Esophagus squamous epithelium (tissue), 5 donors: ENCODE measurements at regions not wholly inside any gene's neighbourhood (a gene's known extent, or its start where the extent isn't known, plus 50 kb on each side); places are given as distances from the start of the nearest gene placed in this dataset.

Experiments used
- DNase-seq: peaks from one replicate; lab custom pipeline; 2025; lab: John Stamatoyannopoulos, UW
- H3K27ac ChIP-seq, 4 donors: fragments of 200-600 bp; sonication (generic); one replicate each; pipeline ENCODE4 v1.5.1; 2016 to 2019; ENCODE audit warnings: mild to moderate bottlenecking in 1 of 4
- H3K27me3 ChIP-seq, 4 donors: fragments of 200-600 bp; sonication (generic); 1 replicate in 3 of 4; 2 replicates in 1 of 4; pipeline versions ENCODE4 v1.5.1 to v1.6.0; 2017 to 2021; ENCODE audit warnings: antibody characterized with exemption in 1 of 4
- H3K36me3 ChIP-seq, 3 donors: fragments of 200-600 bp; sonication (generic); one replicate each; pipeline ENCODE4 v1.5.1; 2016 to 2019
- H3K4me1 ChIP-seq, 3 donors: fragments of 200-600 bp; sonication (generic); one replicate each; pipeline ENCODE4 v1.5.1; 2017 to 2019
- H3K4me3 ChIP-seq, 4 donors: fragments of 200-600 bp; sonication (generic); 1 replicate in 3 of 4; 2 replicates in 1 of 4; pipeline ENCODE4 v1.5.1; 2016 to 2019; ENCODE audit warnings: mild to moderate bottlenecking in 2 of 4, moderate library complexity in 1 of 4
- H3K9me3 ChIP-seq, 3 donors: fragments of 200-600 bp; sonication (generic); one replicate each; pipeline ENCODE4 v1.5.1; 2016 to 2019
- CTCF ChIP-seq, 6 experiments: fragments of 450-650 bp in 4 of 6; fragments of 200-600 bp in 2 of 6; sonication (generic) in 2 of 6; IDR thresholded peaks; one replicate each; pipeline ENCODE4 v1.5.1; 2016 to 2019; ENCODE audit warnings: antibody characterized with exemption in 6 of 6, mild to moderate bottlenecking in 4 of 6, moderate library complexity in 4 of 6
- POLR2A ChIP-seq, 4 donors: fragments of 450-650 bp; IDR thresholded peaks; one replicate each; pipeline ENCODE4 v1.6.1; 2017; ENCODE audit warnings: antibody characterized with exemption in 4 of 4, mild to moderate bottlenecking in 4 of 4, moderate library complexity in 3 of 4
- WGBS, 2 donors: methylation state at CpG; one replicate each; pipeline ENCODE4 v1.1.5; 2018; 5-methylcytosine and 5-hydroxymethylcytosine counted together
- intact Hi-C: fragments of 100-400 bp; cut with DNase I; formaldehyde crosslinking; loops from one replicate; pipeline ENCODE4 v1.15.0; 2022
- donor health status: DM: yes; HTN: yes; CAD: no.

DNA sequence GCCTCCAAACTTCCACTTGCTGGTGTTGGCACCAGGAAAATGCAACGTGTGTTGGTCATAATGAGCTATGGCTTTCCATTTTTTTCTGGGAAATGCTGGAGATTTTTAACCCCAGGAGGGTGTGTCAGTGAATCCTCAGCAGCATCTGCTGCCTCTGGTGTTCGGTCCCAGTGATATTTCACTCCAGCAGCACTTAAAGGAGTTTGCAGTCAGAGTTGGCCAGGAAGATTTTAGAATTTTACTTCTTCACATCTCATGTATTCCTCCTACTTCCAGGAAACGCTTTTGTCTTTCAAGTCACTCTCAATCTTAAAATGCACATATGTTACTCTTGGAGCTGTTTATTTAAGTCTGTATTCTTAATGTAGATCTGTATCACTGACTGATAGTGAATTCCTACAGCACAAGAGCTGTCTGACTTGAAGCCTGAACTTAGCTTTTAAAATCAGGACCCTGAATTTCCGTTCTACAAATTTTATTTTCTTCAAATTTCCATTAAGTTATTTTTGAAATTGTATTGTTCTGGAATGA, 903.4 kb upstream of the SLC10A2 start:
- TF ChIP-seq POLR2A (IDR thresholded peaks at IDR 0.05) (no peak), CTCF (IDR thresholded peaks at IDR 0.05) (no peak)
- 59 to 74% methylated on average over 4 of the region's 4 CpGs for WGBS, 2 donors
- no peaks in the 10 kb centered on the region for H3K9me3 ChIP-seq

GRCh38 chr13:103965506-103966243, 899.5 kb upstream of the SLC10A2 start:
- no peaks in the 10 kb centered on the region for H3K27me3 ChIP-seq
- TF ChIP-seq CTCF (IDR thresholded peaks at IDR 0.05) (no peak), POLR2A (IDR thresholded peaks at IDR 0.05) (no peak)
- WGBS, 2 donors = 47 to 61% methylated on average over 4 of the region's 4 CpGs
- no peak for DNase-seq
- no peaks in the 10 kb centered on the region for H3K9me3 ChIP-seq
- intact Hi-C loops = no loop called here
- H3K27ac ChIP-seq = no peak overlapping the region
- no peaks in the 10 kb centered on the region for H3K4me1 ChIP-seq
- H3K36me3 ChIP-seq = no peaks in the 10 kb centered on the region
- H3K4me3 ChIP-seq = no peak overlapping the region

More for the DNA sequence above, 903.4 kb upstream of the SLC10A2 start:
- no peak for DNase-seq
- intact Hi-C loops = no loop called here
- Histone ChIP-seq H3K27me3 (no peaks in the 10 kb centered on the region), H3K4me1 (no peaks in the 10 kb centered on the region), H3K36me3 (no peaks in the 10 kb centered on the region), H3K27ac (no peak overlapping the region), H3K4me3 (no peak overlapping the region)

GRCh38 chr13:103961784-103962183, 895.6 kb upstream of the SLC10A2 start:
- no peak overlapping the region for H3K4me3 ChIP-seq
- no peaks in the 10 kb centered on the region for H3K9me3 ChIP-seq
- 83 to 97% methylated on average over 2 of the region's 2 CpGs for WGBS, 2 donors
- no peaks in the 10 kb centered on the region for H3K36me3 ChIP-seq
- intact Hi-C loops = no loop called here
- no peak for TF ChIP-seq POLR2A (IDR thresholded peaks at IDR 0.05)
- TF ChIP-seq CTCF (IDR thresholded peaks at IDR 0.05) = no peak
- no peaks in the 10 kb centered on the region for H3K4me1 ChIP-seq
- no peak overlapping the region for H3K27ac ChIP-seq
- H3K27me3 ChIP-seq = no peaks in the 10 kb centered on the region
- DNase-seq = no peak

DNA sequence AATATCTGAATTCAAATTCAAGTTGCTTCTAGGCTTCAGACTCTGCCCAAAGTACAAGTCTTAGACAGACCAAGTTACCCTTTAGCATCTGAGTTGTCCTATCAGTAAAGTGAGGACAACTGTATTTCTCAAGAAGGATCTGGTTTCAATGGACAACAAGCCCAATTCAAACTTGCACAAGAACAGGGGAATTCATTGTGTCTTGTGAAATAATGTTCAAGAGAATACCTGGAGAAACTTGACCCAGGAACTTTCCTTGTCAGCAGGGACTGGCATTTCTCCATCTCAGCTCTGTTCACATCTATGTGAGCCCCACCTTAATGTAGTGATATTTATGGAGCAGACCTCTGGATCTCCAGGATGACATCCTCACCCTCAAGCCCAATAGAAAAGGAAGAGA, 894.9 kb upstream of the SLC10A2 start:
- no peak for DNase-seq
- no peaks in the 10 kb centered on the region for H3K9me3 ChIP-seq
- TF ChIP-seq POLR2A (IDR thresholded peaks at IDR 0.05) (no peak), CTCF (IDR thresholded peaks at IDR 0.05) (no peak)
- H3K36me3 ChIP-seq = no peaks in the 10 kb centered on the region
- no peaks in the 10 kb centered on the region for H3K27me3 ChIP-seq
- H3K4me3 ChIP-seq = no peak overlapping the region
- no peaks in the 10 kb centered on the region for H3K4me1 ChIP-seq
- H3K27ac ChIP-seq = no peak overlapping the region
- intact Hi-C loops = no loop called here

- intact Hi-C loops = no loop called here
- DNase-seq = no peak
These were observed 893.8 kb upstream of the SLC10A2 start for GRCh38 chr13:103960001-103960400.

More at GRCh38 chr13:103960001-103960400, 893.8 kb upstream of the SLC10A2 start:
- H3K4me1 ChIP-seq = no peaks in the 10 kb centered on the region
- no peak overlapping the region for H3K4me3 ChIP-seq
- no peak for TF ChIP-seq POLR2A (IDR thresholded peaks at IDR 0.05)
- TF ChIP-seq CTCF (IDR thresholded peaks at IDR 0.05) = no peak
- H3K36me3 ChIP-seq = no peaks in the 10 kb centered on the region
- no peaks in the 10 kb centered on the region for H3K9me3 ChIP-seq
- H3K27ac ChIP-seq = no peak overlapping the region
- no peaks in the 10 kb centered on the region for H3K27me3 ChIP-seq
